ENCODE measurements at regions not wholly inside any gene's neighbourhood (a gene's known extent, or its start where the extent isn't known, plus 50 kb on each side); places are given as distances from the start of the nearest gene placed in this dataset.

GRCh38 chr2:7508296-7508943, 591.2 kb downstream of the RNF144A start:
- Mint-ChIP-seq H3K9me3 (ENCODE audit: unreplicated experiment) (no peaks in the 10 kb centered on the region), H3K4me3 (ENCODE audit: unreplicated experiment) (no peak overlapping the region), H3K4me1 (ENCODE audit: low read depth, unreplicated experiment) (peaks cover 4% of the 10 kb centered on the region), H3K27me3 (ENCODE audit: unreplicated experiment) (no peaks in the 10 kb centered on the region), H3K36me3 (ENCODE audit: unreplicated experiment) (no peaks in the 10 kb centered on the region), H3K27ac (ENCODE audit: unreplicated experiment) (no peak overlapping the region)
- TF ChIP-seq CTCF (IDR thresholded peaks at IDR 0.05; ENCODE audit: partially characterized antibody, unreplicated experiment), result no peak
- DNase-seq, result no peak

GRCh38 chr2:7510353-7510752, 593.1 kb downstream of the RNF144A start:
- Mint-ChIP-seq H3K4me3 (ENCODE audit: unreplicated experiment) (no peak overlapping the region), H3K36me3 (ENCODE audit: unreplicated experiment) (no peaks in the 10 kb centered on the region), H3K27me3 (ENCODE audit: unreplicated experiment) (no peaks in the 10 kb centered on the region), H3K27ac (ENCODE audit: unreplicated experiment) (no peak overlapping the region), H3K9me3 (ENCODE audit: unreplicated experiment) (no peaks in the 10 kb centered on the region), H3K4me1 (ENCODE audit: low read depth, unreplicated experiment) (peaks cover 7% of the 10 kb centered on the region)
- TF ChIP-seq CTCF (IDR thresholded peaks at IDR 0.05; ENCODE audit: partially characterized antibody, unreplicated experiment), result no peak
- no peak for DNase-seq

GRCh38 chr2:7513834-7514233, 596.6 kb downstream of the RNF144A start:
- Mint-ChIP-seq H3K36me3 (ENCODE audit: unreplicated experiment) (no peaks in the 10 kb centered on the region), H3K4me1 (ENCODE audit: low read depth, unreplicated experiment) (peaks cover 6% of the 10 kb centered on the region), H3K4me3 (ENCODE audit: unreplicated experiment) (no peak overlapping the region), H3K9me3 (ENCODE audit: unreplicated experiment) (no peaks in the 10 kb centered on the region), H3K27ac (ENCODE audit: unreplicated experiment) (no peak overlapping the region), H3K27me3 (ENCODE audit: unreplicated experiment) (no peaks in the 10 kb centered on the region)
- TF ChIP-seq CTCF (IDR thresholded peaks at IDR 0.05; ENCODE audit: partially characterized antibody, unreplicated experiment), result no peak
- DNase-seq, result no peak

GRCh38 chr2:7515327-7515726, 598.1 kb downstream of the RNF144A start:
- Mint-ChIP-seq H3K4me1 (ENCODE audit: low read depth, unreplicated experiment) (peaks cover 6% of the 10 kb centered on the region), H3K9me3 (ENCODE audit: unreplicated experiment) (no peaks in the 10 kb centered on the region), H3K27me3 (ENCODE audit: unreplicated experiment) (no peaks in the 10 kb centered on the region), H3K4me3 (ENCODE audit: unreplicated experiment) (no peak overlapping the region), H3K36me3 (ENCODE audit: unreplicated experiment) (no peaks in the 10 kb centered on the region), H3K27ac (ENCODE audit: unreplicated experiment) (no peak overlapping the region)
- DNase-seq, result no peak
- no peak for TF ChIP-seq CTCF (IDR thresholded peaks at IDR 0.05; ENCODE audit: partially characterized antibody, unreplicated experiment)

GRCh38 chr2:7516484-7517063, 599.4 kb downstream of the RNF144A start:
- no peaks in the 10 kb centered on the region for H3K27me3 Mint-ChIP-seq (ENCODE audit: unreplicated experiment)
- no peaks in the 10 kb centered on the region for H3K9me3 Mint-ChIP-seq (ENCODE audit: unreplicated experiment)

More at GRCh38 chr2:7516484-7517063, 599.4 kb downstream of the RNF144A start:
- Mint-ChIP-seq H3K4me1 (ENCODE audit: low read depth, unreplicated experiment) (peaks cover 6% of the 10 kb centered on the region), H3K4me3 (ENCODE audit: unreplicated experiment) (no peak overlapping the region), H3K36me3 (ENCODE audit: unreplicated experiment) (no peaks in the 10 kb centered on the region), H3K27ac (ENCODE audit: unreplicated experiment) (no peak overlapping the region)
- no peak for TF ChIP-seq CTCF (IDR thresholded peaks at IDR 0.05; ENCODE audit: partially characterized antibody, unreplicated experiment)
- no peak for DNase-seq
